HepG2 (cell line): ENCODE measurements at regions not wholly inside any gene's neighbourhood (a gene's known extent, or its start where the extent isn't known, plus 50 kb on each side); places are given as distances from the start of the nearest gene placed in this dataset.

ENCODE experiments used
- KDM4B ChIP-seq: sonication (generic); formaldehyde crosslinking; IDR thresholded peaks from 2 replicates; pipeline ENCODE4 v1.4.0; 2020; ENCODE audit warnings: missing genetic modification reagents
- MEF2D ChIP-seq: sonication (generic); formaldehyde crosslinking; IDR thresholded peaks from 2 replicates; pipeline ENCODE4 v1.5.1; 2020; ENCODE audit warnings: mild to moderate bottlenecking, missing genetic modification reagents
- MZF1 ChIP-seq: sonication (generic); formaldehyde crosslinking; IDR thresholded peaks from 2 replicates; pipeline ENCODE4 v1.8.1; 2023; ENCODE audit warnings: mild to moderate bottlenecking, missing genetic modification reagents, borderline replicate concordance
- NFYC ChIP-seq: IDR thresholded peaks from 2 replicates; pipeline ENCODE4 v1.6.1; 2016; ENCODE audit warnings: missing genetic modification reagents, missing compliant biosample characterization
- POGZ ChIP-seq: sonication (generic); formaldehyde crosslinking; IDR thresholded peaks from 2 replicates; pipeline ENCODE4 v1.4.0; 2020; ENCODE audit warnings: mild to moderate bottlenecking, missing genetic modification reagents
- PPARG ChIP-seq: conservative IDR thresholded peaks from 2 replicates; pipeline ENCODE4 v1.6.1; 2016; ENCODE audit warnings: missing biosample characterization, missing genetic modification reagents
- SMYD3 ChIP-seq: sonication (generic); formaldehyde crosslinking; IDR thresholded peaks from 2 replicates; pipeline ENCODE4 v1.8.1; 2023; ENCODE audit warnings: mild to moderate bottlenecking, missing genetic modification reagents
- ZFP82 ChIP-seq: sonication (generic); formaldehyde crosslinking; IDR thresholded peaks from 2 replicates; pipeline ENCODE4 v1.5.1; 2020; ENCODE audit warnings: mild to moderate bottlenecking, missing genetic modification reagents, borderline replicate concordance
- ZKSCAN1 ChIP-seq: fragments of 150-350 bp; IDR thresholded peaks from 2 replicates; pipeline ENCODE4 v1.6.1; 2014; ENCODE audit warnings: low read length
- ZNF263 ChIP-seq: sonication (generic); formaldehyde crosslinking; IDR thresholded peaks from 2 replicates; pipeline ENCODE4 v1.4.0; 2020; ENCODE audit warnings: missing genetic modification reagents
- ZNF331 ChIP-seq: sonication (generic); formaldehyde crosslinking; IDR thresholded peaks from 2 replicates; pipeline ENCODE4 v1.4.0; 2020; ENCODE audit warnings: missing genetic modification reagents
- ZNF580 ChIP-seq: IDR thresholded peaks from 2 replicates; pipeline ENCODE4 v1.6.1; 2016; ENCODE audit warnings: low read depth, borderline replicate concordance
- ZNF629 ChIP-seq: sonication (generic); formaldehyde crosslinking; conservative IDR thresholded peaks from 2 replicates; pipeline ENCODE4 v1.5.0; 2020; ENCODE audit warnings: missing genetic modification reagents
- ZNF841 ChIP-seq: sonication (generic); formaldehyde crosslinking; IDR thresholded peaks from 2 replicates; pipeline ENCODE4 v1.8.1; 2023; ENCODE audit warnings: missing genetic modification reagents, borderline replicate concordance
- TF ChIP-seq, protein P1 (sequence below): sonication (generic); formaldehyde crosslinking; IDR thresholded peaks from 2 replicates; pipeline ENCODE4 v1.8.0; 2022; ENCODE audit warnings: missing genetic modification reagents, mild to moderate bottlenecking, moderate library complexity, borderline replicate concordance
- TF ChIP-seq, protein P2 (sequence below): sonication (generic); formaldehyde crosslinking; IDR thresholded peaks from 2 replicates; pipeline ENCODE4 v1.4.0; 2020; ENCODE audit warnings: mild to moderate bottlenecking, missing genetic modification reagents
- TF ChIP-seq, protein P3 (sequence below): sonication (generic); formaldehyde crosslinking; IDR thresholded peaks from 2 replicates; pipeline ENCODE4 v1.8.0; 2022; ENCODE audit warnings: missing genetic modification reagents, mild to moderate bottlenecking, borderline replicate concordance

- TF ChIP-seq MEF2D (CRISPR knock-in tag) (peak; percentile 81; the same call in 1 of the 2 replicates), ZNF629 (CRISPR knock-in tag) (0 out of 2 replicates have a peak, but pooled peaks have one; percentile 14), PPARG (peak; percentile 79), ZNF263 (CRISPR knock-in tag) (peak; percentile 58; the same call in 1 of the 2 replicates), SMYD3 (CRISPR knock-in tag) (peak; percentile 72; the same call in 1 of the 2 replicates), NFYC (CRISPR knock-in tag) (no peak), ZNF580 (CRISPR knock-in tag) (0 out of 2 replicates have a peak, but pooled peaks have one; percentile 64), ZNF331 (CRISPR knock-in tag) (peak; percentile 84), POGZ (peak; percentile 38), ZNF841 (CRISPR knock-in tag) (no peak), KDM4B (CRISPR knock-in tag) (peak; percentile 88; the same call in 1 of the 2 replicates), MZF1 (CRISPR knock-in tag) (0 out of 2 replicates have a peak, but pooled peaks have one; percentile 31), ZKSCAN1 (no peak), ZFP82 (CRISPR knock-in tag) (0 out of 2 replicates have a peak, but pooled peaks have one; percentile 49)
- TF ChIP-seq, protein P1, sequence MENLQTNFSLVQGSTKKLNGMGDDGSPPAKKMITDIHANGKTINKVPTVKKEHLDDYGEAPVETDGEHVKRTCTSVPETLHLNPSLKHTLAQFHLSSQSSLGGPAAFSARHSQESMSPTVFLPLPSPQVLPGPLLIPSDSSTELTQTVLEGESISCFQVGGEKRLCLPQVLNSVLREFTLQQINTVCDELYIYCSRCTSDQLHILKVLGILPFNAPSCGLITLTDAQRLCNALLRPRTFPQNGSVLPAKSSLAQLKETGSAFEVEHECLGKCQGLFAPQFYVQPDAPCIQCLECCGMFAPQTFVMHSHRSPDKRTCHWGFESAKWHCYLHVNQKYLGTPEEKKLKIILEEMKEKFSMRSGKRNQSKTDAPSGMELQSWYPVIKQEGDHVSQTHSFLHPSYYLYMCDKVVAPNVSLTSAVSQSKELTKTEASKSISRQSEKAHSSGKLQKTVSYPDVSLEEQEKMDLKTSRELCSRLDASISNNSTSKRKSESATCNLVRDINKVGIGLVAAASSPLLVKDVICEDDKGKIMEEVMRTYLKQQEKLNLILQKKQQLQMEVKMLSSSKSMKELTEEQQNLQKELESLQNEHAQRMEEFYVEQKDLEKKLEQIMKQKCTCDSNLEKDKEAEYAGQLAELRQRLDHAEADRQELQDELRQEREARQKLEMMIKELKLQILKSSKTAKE (CRISPR knock-in tag), result peak; percentile 88
- TF ChIP-seq, protein P2, sequence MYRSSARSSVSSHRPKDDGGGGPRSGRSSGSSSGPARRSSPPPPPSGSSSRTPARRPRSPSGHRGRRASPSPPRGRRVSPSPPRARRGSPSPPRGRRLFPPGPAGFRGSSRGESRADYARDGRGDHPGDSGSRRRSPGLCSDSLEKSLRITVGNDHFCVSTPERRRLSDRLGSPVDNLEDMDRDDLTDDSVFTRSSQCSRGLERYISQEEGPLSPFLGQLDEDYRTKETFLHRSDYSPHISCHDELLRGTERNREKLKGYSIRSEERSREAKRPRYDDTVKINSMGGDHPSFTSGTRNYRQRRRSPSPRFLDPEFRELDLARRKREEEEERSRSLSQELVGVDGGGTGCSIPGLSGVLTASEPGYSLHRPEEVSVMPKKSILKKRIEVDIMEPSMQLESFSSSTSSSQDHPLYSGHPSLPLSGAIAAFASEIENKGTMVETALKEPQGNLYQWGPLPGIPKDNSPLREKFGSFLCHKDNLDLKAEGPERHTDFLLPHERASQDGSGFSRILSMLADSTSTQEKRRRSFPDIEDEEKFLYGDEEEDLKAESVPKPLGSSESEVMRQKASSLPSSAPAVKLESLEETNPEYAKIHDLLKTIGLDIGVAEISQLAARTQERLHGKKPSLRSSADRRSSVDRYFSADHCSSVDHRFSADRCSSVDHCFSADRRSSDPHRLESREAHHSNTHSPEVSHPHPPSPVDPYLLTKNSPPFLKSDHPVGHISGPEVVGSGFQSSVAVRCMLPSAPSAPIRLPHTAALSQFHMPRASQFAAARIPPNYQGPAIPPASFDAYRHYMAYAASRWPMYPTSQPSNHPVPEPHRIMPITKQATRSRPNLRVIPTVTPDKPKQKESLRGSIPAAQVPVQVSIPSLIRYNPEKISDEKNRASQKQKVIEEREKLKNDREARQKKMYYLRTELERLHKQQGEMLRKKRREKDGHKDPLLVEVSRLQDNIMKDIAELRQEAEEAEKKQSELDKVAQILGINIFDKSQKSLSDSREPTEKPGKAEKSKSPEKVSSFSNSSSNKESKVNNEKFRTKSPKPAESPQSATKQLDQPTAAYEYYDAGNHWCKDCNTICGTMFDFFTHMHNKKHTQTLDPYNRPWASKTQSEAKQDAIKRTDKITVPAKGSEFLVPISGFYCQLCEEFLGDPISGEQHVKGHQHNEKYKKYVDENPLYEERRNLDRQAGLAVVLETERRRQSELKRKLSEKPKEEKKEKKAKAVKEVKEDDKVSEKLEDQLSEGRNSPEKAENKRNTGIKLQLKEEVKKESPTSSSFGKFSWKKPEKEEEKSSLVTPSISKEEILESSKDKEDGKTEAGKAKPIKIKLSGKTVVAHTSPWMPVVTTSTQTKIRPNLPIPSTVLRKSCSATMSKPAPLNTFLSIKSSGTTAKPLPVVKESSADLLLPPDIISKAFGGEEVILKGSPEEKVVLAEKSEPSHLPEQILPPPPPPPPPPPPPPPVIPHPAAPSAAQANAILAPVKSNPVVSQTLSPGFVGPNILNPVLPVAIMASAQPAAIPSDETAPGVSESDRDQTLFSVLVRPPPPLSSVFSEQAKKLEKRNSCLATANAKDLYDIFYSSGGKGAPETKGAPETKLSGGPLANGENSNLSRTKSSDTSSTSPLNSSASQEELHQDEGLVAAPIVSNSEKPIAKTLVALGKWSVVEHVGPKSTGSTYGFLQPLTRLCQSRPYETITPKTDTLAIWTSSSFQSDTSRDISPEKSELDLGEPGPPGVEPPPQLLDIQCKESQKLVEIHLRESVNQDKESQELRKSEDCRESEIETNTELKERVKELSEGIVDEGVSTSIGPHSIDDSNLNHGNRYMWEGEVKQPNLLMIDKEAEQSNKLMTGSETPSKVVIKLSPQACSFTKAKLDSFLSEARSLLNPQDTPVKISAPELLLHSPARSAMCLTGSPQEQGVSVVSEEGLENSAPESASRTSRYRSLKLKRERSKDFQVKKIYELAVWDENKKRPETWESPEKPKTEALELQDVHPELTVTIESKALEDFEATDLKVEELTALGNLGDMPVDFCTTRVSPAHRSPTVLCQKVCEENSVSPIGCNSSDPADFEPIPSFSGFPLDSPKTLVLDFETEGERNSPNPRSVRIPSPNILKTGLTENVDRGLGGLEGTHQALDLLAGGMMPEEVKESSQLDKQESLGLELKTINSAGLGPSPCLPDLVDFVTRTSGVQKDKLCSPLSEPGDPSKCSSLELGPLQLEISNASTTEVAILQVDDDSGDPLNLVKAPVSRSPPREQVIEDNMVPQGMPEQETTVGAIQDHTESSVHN, result 0 out of 2 replicates have a peak, but pooled peaks have one; percentile 86
- TF ChIP-seq, protein P3, sequence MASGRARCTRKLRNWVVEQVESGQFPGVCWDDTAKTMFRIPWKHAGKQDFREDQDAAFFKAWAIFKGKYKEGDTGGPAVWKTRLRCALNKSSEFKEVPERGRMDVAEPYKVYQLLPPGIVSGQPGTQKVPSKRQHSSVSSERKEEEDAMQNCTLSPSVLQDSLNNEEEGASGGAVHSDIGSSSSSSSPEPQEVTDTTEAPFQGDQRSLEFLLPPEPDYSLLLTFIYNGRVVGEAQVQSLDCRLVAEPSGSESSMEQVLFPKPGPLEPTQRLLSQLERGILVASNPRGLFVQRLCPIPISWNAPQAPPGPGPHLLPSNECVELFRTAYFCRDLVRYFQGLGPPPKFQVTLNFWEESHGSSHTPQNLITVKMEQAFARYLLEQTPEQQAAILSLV, result peak; percentile 92
These were observed 52.9 kb upstream of the GPR31 start (continued) for GRCh38 chr6:167210375-167211294.
